B cell (primary cell): ENCODE measurements at regions not wholly inside any gene's neighbourhood (a gene's known extent, or its start where the extent isn't known, plus 50 kb on each side); places are given as distances from the start of the nearest gene placed in this dataset.

Experiments
- ATAC-seq: fragments of 200-7000 bp; cut with Tn5 transposase; one replicate; pipeline ENCODE4 v1.10.0; 2021; ENCODE audit warnings: low read depth, mild to moderate bottlenecking, moderate number of reproducible peaks, moderate library complexity
- CTCF ChIA-PET: fragments of 350-600 bp; sonication (Branson Sonifier 250); formaldehyde crosslinking; loops from one replicate; lab custom pipeline; 2021; ENCODE audit warnings: antibody characterized with exemption, inconsistent platforms; lab: Charles Lee
- POLR2A ChIA-PET: fragments of 350-600 bp; sonication (Branson Sonifier 250); formaldehyde crosslinking; loops from one replicate; lab custom pipeline; 2021; ENCODE audit warnings: antibody characterized with exemption; lab: Charles Lee
- DNase-seq: peaks from one replicate; pipeline ENCODE4 v3.0.0; 2013
- H2AFZ ChIP-seq: 2 replicates; pipeline ENCODE4 v1.6.1; 2012; ENCODE audit warnings: mild to moderate bottlenecking, low read depth, low read length; ENCODE audit not compliant: insufficient read depth, poor library complexity, severe bottlenecking
- H3K27ac ChIP-seq, 2 donors: 1 replicate in 1 of 2; 2 replicates in 1 of 2; pipeline ENCODE4 v1.5.1; 2012 to 2013; ENCODE audit warnings: low read length in 2 of 2, mild to moderate bottlenecking in 2 of 2, moderate library complexity in 1 of 2
- H3K27me3 ChIP-seq, 4 experiments: fragments of 200-600 bp in 1 of 4; sonication (generic) in 1 of 4; replicated peaks in 1 of 4; 1 replicate in 2 of 4; 2 replicates in 2 of 4; pipeline versions ENCODE4 v1.6.1 to v1.7.0; 2013 to 2016; ENCODE audit warnings: low read length in 3 of 4, mild to moderate bottlenecking in 2 of 4, mixed read lengths in 1 of 4, moderate library complexity in 1 of 4; ENCODE audit not compliant: insufficient read depth in 4 of 4, control insufficient read depth in 3 of 4; ENCODE audit errors: control extremely low read depth in 1 of 4
- H3K36me3 ChIP-seq, 2 experiments: replicated peaks in 1 of 2; 1 replicate in 1 of 2; 2 replicates in 1 of 2; pipeline versions ENCODE4 v1.6.1 to v1.7.1; 2013; ENCODE audit warnings: low read length in 1 of 2; ENCODE audit not compliant: insufficient read depth in 2 of 2, control insufficient read depth in 1 of 2; ENCODE audit errors: control extremely low read depth in 1 of 2, extremely low read depth in 1 of 2
- H3K4me1 ChIP-seq, 2 donors: fragments of 200-600 bp in 1 of 2; sonication (generic) in 1 of 2; 1 replicate in 1 of 2; 2 replicates in 1 of 2; pipeline versions ENCODE4 v1.5.1 to v1.6.1; 2013 to 2017; ENCODE audit warnings: low read length in 2 of 2; ENCODE audit not compliant: control insufficient read depth in 2 of 2, insufficient read depth in 2 of 2
- H3K4me2 ChIP-seq: replicated peaks from 2 replicates; pipeline ENCODE3; 2012; ENCODE audit warnings: mild to moderate bottlenecking, low read depth, low read length; ENCODE audit not compliant: poor library complexity, severe bottlenecking
- H3K4me3 ChIP-seq, 5 experiments: fragments of 200-600 bp in 1 of 5; sonication (generic) in 1 of 5; 1 replicate in 3 of 5; 2 replicates in 2 of 5; pipeline versions ENCODE4 v1.5.1 to v1.7.0; 2011 to 2016; ENCODE audit warnings: low read length in 4 of 5, mild to moderate bottlenecking in 4 of 5, low read depth in 2 of 5, control low read depth in 1 of 5, moderate library complexity in 1 of 5; ENCODE audit not compliant: insufficient read depth in 1 of 5; ENCODE audit errors: control extremely low read depth in 1 of 5, extremely low read depth in 1 of 5
- H3K79me2 ChIP-seq: fragments of 200-600 bp; sonication (generic); one replicate; pipeline ENCODE4 v1.6.0; 2016; ENCODE audit warnings: low read length; ENCODE audit not compliant: control insufficient read depth, insufficient read depth
- H3K9ac ChIP-seq: fragments of 200-600 bp; sonication (generic); 2 replicates; pipeline ENCODE4 v1.6.1; 2017; ENCODE audit warnings: mild to moderate bottlenecking, low read length, moderate library complexity
- H3K9me3 ChIP-seq, 3 donors: one replicate each; pipeline versions ENCODE4 v1.6.1 to v1.7.1; 2013; ENCODE audit warnings: low read length in 2 of 3; ENCODE audit not compliant: control insufficient read depth in 2 of 3, insufficient read depth in 1 of 3; ENCODE audit errors: control extremely low read depth in 1 of 3
- H4K20me1 ChIP-seq: 2 replicates; pipeline ENCODE4 v1.6.0; 2012; ENCODE audit warnings: mild to moderate bottlenecking, low read length; ENCODE audit not compliant: insufficient read depth, control insufficient read depth, poor library complexity, severe bottlenecking
- H3K27ac Mint-ChIP-seq: one replicate; pipeline ENCODE4 v1.8.0; 2021; ENCODE audit warnings: mixed read lengths
- H3K27me3 Mint-ChIP-seq: one replicate; pipeline ENCODE4 v1.8.0; 2021; ENCODE audit warnings: mixed read lengths
- H3K4me1 Mint-ChIP-seq: one replicate; pipeline ENCODE4 v1.8.0; 2021; ENCODE audit warnings: mixed read lengths
- H3K4me3 Mint-ChIP-seq: one replicate; pipeline ENCODE4 v1.8.0; 2021; ENCODE audit warnings: mixed read lengths
- H3K9me3 Mint-ChIP-seq: one replicate; pipeline ENCODE4 v1.8.0; 2022; ENCODE audit warnings: mixed read lengths; ENCODE audit not compliant: insufficient read depth
- CTCF ChIP-seq: fragments of 200-600 bp; IDR thresholded peaks from one replicate; pipeline ENCODE4 v1.8.0; 2022; ENCODE audit warnings: antibody characterized with exemption, mild to moderate bottlenecking
- EZH2 ChIP-seq: IDR thresholded peaks from 2 replicates; pipeline ENCODE4 v1.6.1; 2012; ENCODE audit warnings: borderline replicate concordance, low read depth, mild to moderate bottlenecking, moderate library complexity, low read length; ENCODE audit not compliant: insufficient read depth, poor library complexity, severe bottlenecking
- WGBS: methylation state at CpG from one replicate; pipeline ENCODE4 v1.1.5; 2013; ENCODE audit warnings: missing lambda C conversion rate; ENCODE audit not compliant: insufficient coverage; 5-methylcytosine and 5-hydroxymethylcytosine counted together
- intact Hi-C: fragments of 100-400 bp; cut with micrococcal nuclease; formaldehyde crosslinking; loops from one replicate; pipeline ENCODE4 v1.10.0; 2022

- no peaks in the 10 kb centered on the region for H3K9me3 Mint-ChIP-seq
- H3K4me3 ChIP-seq, result no peak overlapping the region
- H3K27ac Mint-ChIP-seq, result no peak overlapping the region
- CTCF ChIA-PET, result no interaction called here
- no peak for ATAC-seq
- no peaks in the 10 kb centered on the region for H3K4me1 ChIP-seq
- 100% methylated on average over 1 of the region's 2 CpGs for WGBS
- no peaks in the 10 kb centered on the region for H3K9me3 ChIP-seq
- DNase-seq, result no peak
- H3K79me2 ChIP-seq, result no peaks in the 10 kb centered on the region
- no peaks in the 10 kb centered on the region for H3K36me3 ChIP-seq
- H3K27me3 Mint-ChIP-seq, result no peaks in the 10 kb centered on the region
- H3K4me3 Mint-ChIP-seq, result no peak overlapping the region
- no peak overlapping the region for H2AFZ ChIP-seq
- H3K9ac ChIP-seq, result no peak overlapping the region
- POLR2A ChIA-PET, result no interaction called here
- no peak overlapping the region for H3K4me2 ChIP-seq
- TF ChIP-seq EZH2 (no peak), CTCF (no peak)
- intact Hi-C loops, result no loop called here
- no peaks in the 10 kb centered on the region for H3K27me3 ChIP-seq
- no peaks in the 10 kb centered on the region for H4K20me1 ChIP-seq
- H3K4me1 Mint-ChIP-seq, result no peaks in the 10 kb centered on the region
- no peak overlapping the region for H3K27ac ChIP-seq
Measured at GRCh38 chr4:119736559-119736958, 108.0 kb upstream of the PDE5A start.

GRCh38 chr4:119735165-119735651 is 106.6 kb upstream of the PDE5A start:
- H3K27me3 ChIP-seq, result no peaks in the 10 kb centered on the region
- no CpG with 5 or more reads among the region's 1 CpG for WGBS
- H3K9me3 ChIP-seq, result no peaks in the 10 kb centered on the region
- H3K9me3 Mint-ChIP-seq, result no peaks in the 10 kb centered on the region
- H2AFZ ChIP-seq, result no peak overlapping the region
- no peak overlapping the region for H3K27ac Mint-ChIP-seq
- ATAC-seq (no peak), DNase-seq (no peak)
- no peaks in the 10 kb centered on the region for H3K27me3 Mint-ChIP-seq
- H3K4me1 ChIP-seq, result no peaks in the 10 kb centered on the region
- H3K4me2 ChIP-seq, result no peak overlapping the region
- ChIA-PET CTCF (no interaction called here), POLR2A (no interaction called here)
- no peaks in the 10 kb centered on the region for H3K4me1 Mint-ChIP-seq
- no peak overlapping the region for H3K27ac ChIP-seq
- intact Hi-C loops, result no loop called here
- no peak overlapping the region for H3K4me3 Mint-ChIP-seq
- no peaks in the 10 kb centered on the region for H3K79me2 ChIP-seq
- H3K4me3 ChIP-seq, result no peak overlapping the region
- no peaks in the 10 kb centered on the region for H4K20me1 ChIP-seq
- H3K36me3 ChIP-seq, result no peaks in the 10 kb centered on the region
- H3K9ac ChIP-seq, result no peak overlapping the region
- TF ChIP-seq EZH2 (no peak), CTCF (no peak)
